ENCODE measurements at regions not wholly inside any gene's neighbourhood (a gene's known extent, or its start where the extent isn't known, plus 50 kb on each side); places are given as distances from the start of the nearest gene placed in this dataset.

- Histone ChIP-seq H3K27ac (no peak overlapping the region), H3K4me1 (no peaks in the 10 kb centered on the region), H3K9me3 (peaks cover 0 to 12% (median 0%) of the 10 kb centered on the region in 11 donors), H3K4me3 (no peak overlapping the region), H3K36me3 (no peaks in the 10 kb centered on the region), H3K27me3 (no peaks in the 10 kb centered on the region)
- intact Hi-C loops (cut with DNase I), result no loop called here
- no peak for DNase-seq
- no peak for TF ChIP-seq CTCF (IDR thresholded peaks at IDR 0.05)
- ATAC-seq, result no peak
Measured at GRCh38 chr1:79556189-79556588, 549.7 kb upstream of the ADGRL4 start.

GRCh38 chr1:79554688-79555087, 548.2 kb upstream of the ADGRL4 start:
- no peaks in the 10 kb centered on the region for H3K36me3 ChIP-seq
- no peak overlapping the region for H3K4me3 ChIP-seq
- peaks cover 0 to 11% (median 0%) of the 10 kb centered on the region in 11 donors for H3K9me3 ChIP-seq
- no peaks in the 10 kb centered on the region for H3K27me3 ChIP-seq
- no peak overlapping the region for H3K27ac ChIP-seq
- ATAC-seq, result no peak
- WGBS, 2 donors, result 66 to 74% methylated on average over 5 of the region's 5 CpGs
- intact Hi-C loops (cut with DNase I), result no loop called here
- no peaks in the 10 kb centered on the region for H3K4me1 ChIP-seq
- TF ChIP-seq CTCF (IDR thresholded peaks at IDR 0.05), result no peak
- no peak for DNase-seq

- H3K27me3 ChIP-seq, result no peaks in the 10 kb centered on the region
- H3K4me3 ChIP-seq, result no peak overlapping the region
- H3K36me3 ChIP-seq, result no peaks in the 10 kb centered on the region
- ATAC-seq (no peak), DNase-seq (no peak)
- H3K9me3 ChIP-seq, result no peaks in the 10 kb centered on the region
- TF ChIP-seq CTCF (IDR thresholded peaks at IDR 0.05), result no peak
- no peak overlapping the region for H3K27ac ChIP-seq
- intact Hi-C loops (cut with DNase I), result no loop called here
- H3K4me1 ChIP-seq, result no peaks in the 10 kb centered on the region
- WGBS, 2 donors, result 59% methylated on average over 3 of the region's 3 CpGs
Measured at GRCh38 chr1:79551321-79551720, 544.8 kb upstream of the ADGRL4 start.

GRCh38 chr1:79550402-79550801, 543.9 kb upstream of the ADGRL4 start:
- no peaks in the 10 kb centered on the region for H3K27me3 ChIP-seq
- no peaks in the 10 kb centered on the region for H3K4me1 ChIP-seq
- intact Hi-C loops (cut with DNase I), result no loop called here
- ATAC-seq (no peak), DNase-seq (no peak)
- 93 to 95% methylated on average over 6 of the region's 6 CpGs for WGBS, 2 donors
- H3K4me3 ChIP-seq, result no peak overlapping the region
- no peak for TF ChIP-seq CTCF (IDR thresholded peaks at IDR 0.05)
- H3K36me3 ChIP-seq, result no peaks in the 10 kb centered on the region
- no peak overlapping the region for H3K27ac ChIP-seq
- no peaks in the 10 kb centered on the region for H3K9me3 ChIP-seq

GRCh38 chr1:79549201-79549600, 542.7 kb upstream of the ADGRL4 start:
- Histone ChIP-seq H3K27me3 (no peaks in the 10 kb centered on the region), H3K36me3 (no peaks in the 10 kb centered on the region), H3K27ac (no peak overlapping the region), H3K9me3 (no peaks in the 10 kb centered on the region), H3K4me3 (no peak overlapping the region), H3K4me1 (no peaks in the 10 kb centered on the region)
- WGBS, 2 donors, result 55 to 68% methylated on average over 2 of the region's 2 CpGs
- intact Hi-C loops (cut with DNase I), result no loop called here
- TF ChIP-seq CTCF (IDR thresholded peaks at IDR 0.05), result no peak
- ATAC-seq (no peak), DNase-seq (no peak)
